A549 (cell line): ENCODE measurements at regions not wholly inside any gene's neighbourhood (a gene's known extent, or its start where the extent isn't known, plus 50 kb on each side); places are given as distances from the start of the nearest gene placed in this dataset.

Experiments
- POLR2A ChIP-seq: IDR thresholded peaks from 2 replicates; pipeline ENCODE4 v1.6.1; 2012; ENCODE audit warnings: mild to moderate bottlenecking, low read length
- TF ChIP-seq, protein P1 (sequence below): fragments of >200 bp; sonication (Bioruptor Twin); formaldehyde crosslinking; IDR thresholded peaks from 3 replicates; pipeline ENCODE4 v1.5.1; 2016

DNA sequence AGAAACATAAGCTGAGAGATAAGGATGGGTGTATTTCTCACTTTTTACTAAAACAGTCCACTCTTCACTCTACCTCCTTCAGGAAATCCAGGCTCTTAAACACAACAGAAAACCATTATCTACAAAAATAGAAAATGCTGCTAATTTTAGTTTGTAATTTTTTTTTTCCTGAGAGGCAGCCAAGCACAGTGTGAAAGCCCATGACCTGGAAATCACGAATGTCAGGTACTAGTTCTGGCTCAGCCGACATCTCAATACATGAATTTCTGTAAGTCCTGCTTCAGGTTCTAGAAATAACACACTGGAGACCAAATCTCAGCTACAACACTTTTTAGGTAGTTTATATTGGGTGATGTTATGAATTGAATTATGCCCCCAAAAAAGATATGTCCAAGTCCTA, 308.9 kb downstream of the KCNA4 start:
- TF ChIP-seq, protein P1, sequence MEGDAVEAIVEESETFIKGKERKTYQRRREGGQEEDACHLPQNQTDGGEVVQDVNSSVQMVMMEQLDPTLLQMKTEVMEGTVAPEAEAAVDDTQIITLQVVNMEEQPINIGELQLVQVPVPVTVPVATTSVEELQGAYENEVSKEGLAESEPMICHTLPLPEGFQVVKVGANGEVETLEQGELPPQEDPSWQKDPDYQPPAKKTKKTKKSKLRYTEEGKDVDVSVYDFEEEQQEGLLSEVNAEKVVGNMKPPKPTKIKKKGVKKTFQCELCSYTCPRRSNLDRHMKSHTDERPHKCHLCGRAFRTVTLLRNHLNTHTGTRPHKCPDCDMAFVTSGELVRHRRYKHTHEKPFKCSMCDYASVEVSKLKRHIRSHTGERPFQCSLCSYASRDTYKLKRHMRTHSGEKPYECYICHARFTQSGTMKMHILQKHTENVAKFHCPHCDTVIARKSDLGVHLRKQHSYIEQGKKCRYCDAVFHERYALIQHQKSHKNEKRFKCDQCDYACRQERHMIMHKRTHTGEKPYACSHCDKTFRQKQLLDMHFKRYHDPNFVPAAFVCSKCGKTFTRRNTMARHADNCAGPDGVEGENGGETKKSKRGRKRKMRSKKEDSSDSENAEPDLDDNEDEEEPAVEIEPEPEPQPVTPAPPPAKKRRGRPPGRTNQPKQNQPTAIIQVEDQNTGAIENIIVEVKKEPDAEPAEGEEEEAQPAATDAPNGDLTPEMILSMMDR, result no peak
- TF ChIP-seq POLR2A, result no peak
